Uterus (tissue), 2 donors: ENCODE measurements at regions not wholly inside any gene's neighbourhood (a gene's known extent, or its start where the extent isn't known, plus 50 kb on each side); places are given as distances from the start of the nearest gene placed in this dataset.

Experiments used
- POLR2A ChIP-seq, 2 donors: fragments of 450-650 bp; IDR thresholded peaks; one replicate each; pipeline ENCODE4 v1.6.1; 2016; ENCODE audit warnings: antibody characterized with exemption in 2 of 2, mild to moderate bottlenecking in 1 of 2, moderate library complexity in 1 of 2
- TF ChIP-seq, protein P1 (sequence below), 4 experiments: fragments of 200-600 bp in 2 of 4; fragments of 450-650 bp in 2 of 4; sonication (generic) in 2 of 4; IDR thresholded peaks; one replicate each; pipeline ENCODE4 v1.5.1; 2016 to 2019; ENCODE audit warnings: antibody characterized with exemption in 4 of 4, mild to moderate bottlenecking in 2 of 4, moderate library complexity in 1 of 4

DNA sequence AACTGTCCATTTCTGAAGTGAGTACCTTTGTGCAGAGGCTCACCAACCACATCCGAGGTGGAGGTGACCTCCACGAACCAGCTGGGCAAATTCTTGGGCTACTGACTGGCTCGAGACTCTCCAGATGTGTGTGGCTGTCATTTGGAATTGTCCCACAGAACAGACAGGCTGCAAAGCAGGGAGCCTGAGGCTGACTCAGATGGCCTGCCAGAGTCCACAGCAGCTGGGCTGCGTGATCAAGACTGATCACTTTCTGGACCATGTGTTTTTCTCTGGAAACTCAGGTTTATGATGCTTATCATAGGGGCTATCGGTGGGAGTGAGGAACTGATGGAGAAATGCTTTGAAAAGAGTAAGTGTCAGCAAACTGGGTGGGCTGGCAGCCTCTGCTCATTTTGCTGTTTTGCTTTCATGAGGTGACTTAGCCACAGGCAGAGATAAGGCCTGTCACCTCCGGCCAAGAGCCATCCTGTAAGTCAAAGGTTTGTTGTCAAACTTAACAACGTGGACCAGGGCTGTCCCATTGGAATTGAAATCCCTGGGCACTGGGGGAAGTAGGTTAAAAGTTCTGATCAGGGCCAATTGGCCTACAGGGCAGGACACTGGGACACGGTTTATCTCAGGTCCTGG, 120.4 kb downstream of the LIPG start:
- TF ChIP-seq, protein P1, sequence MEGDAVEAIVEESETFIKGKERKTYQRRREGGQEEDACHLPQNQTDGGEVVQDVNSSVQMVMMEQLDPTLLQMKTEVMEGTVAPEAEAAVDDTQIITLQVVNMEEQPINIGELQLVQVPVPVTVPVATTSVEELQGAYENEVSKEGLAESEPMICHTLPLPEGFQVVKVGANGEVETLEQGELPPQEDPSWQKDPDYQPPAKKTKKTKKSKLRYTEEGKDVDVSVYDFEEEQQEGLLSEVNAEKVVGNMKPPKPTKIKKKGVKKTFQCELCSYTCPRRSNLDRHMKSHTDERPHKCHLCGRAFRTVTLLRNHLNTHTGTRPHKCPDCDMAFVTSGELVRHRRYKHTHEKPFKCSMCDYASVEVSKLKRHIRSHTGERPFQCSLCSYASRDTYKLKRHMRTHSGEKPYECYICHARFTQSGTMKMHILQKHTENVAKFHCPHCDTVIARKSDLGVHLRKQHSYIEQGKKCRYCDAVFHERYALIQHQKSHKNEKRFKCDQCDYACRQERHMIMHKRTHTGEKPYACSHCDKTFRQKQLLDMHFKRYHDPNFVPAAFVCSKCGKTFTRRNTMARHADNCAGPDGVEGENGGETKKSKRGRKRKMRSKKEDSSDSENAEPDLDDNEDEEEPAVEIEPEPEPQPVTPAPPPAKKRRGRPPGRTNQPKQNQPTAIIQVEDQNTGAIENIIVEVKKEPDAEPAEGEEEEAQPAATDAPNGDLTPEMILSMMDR (IDR thresholded peaks at IDR 0.05) = no peak
- TF ChIP-seq POLR2A (IDR thresholded peaks at IDR 0.05) = no peak
